ENCODE measurements at regions not wholly inside any gene's neighbourhood (a gene's known extent, or its start where the extent isn't known, plus 50 kb on each side); places are given as distances from the start of the nearest gene placed in this dataset.

DNA sequence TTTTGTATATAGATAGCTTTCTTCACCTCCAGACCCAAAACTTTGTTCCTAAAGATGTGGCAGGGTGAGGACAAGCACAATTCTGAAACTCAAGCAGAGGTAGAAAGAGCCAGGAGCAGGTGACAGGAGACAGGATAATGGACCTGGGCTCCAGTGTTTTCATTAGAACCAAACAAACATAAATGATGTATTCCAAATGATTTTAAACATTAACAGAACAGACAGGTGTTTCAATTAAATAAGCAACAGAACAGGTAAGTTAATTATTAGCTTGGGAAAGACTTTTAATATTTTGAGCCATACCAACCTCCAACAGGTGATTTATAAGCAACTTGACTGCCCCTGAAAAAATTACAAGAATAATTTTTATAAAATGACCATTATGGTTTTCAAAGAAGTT lies 459.4 kb upstream of the LCORL start:
- no peaks in the 10 kb centered on the region for H3K36me3 ChIP-seq (ENCODE audit: insufficient read depth, low read length)
- H2AFZ ChIP-seq (ENCODE audit: low read length, unreplicated experiment): no peak overlapping the region
- H3K27me3 ChIP-seq (ENCODE audit: insufficient read depth, low read length): no peaks in the 10 kb centered on the region
- H3K79me2 ChIP-seq (ENCODE audit: control insufficient read depth, insufficient read depth, low read length, unreplicated experiment): no peaks in the 10 kb centered on the region
- no peak overlapping the region for H3K27ac ChIP-seq (ENCODE audit: low read depth, low read length)
- no peak overlapping the region for H3K4me3 ChIP-seq (ENCODE audit: low read depth, low read length)
- no peaks in the 10 kb centered on the region for H3K4me1 ChIP-seq (ENCODE audit: control insufficient read depth, insufficient read depth, low read length, unreplicated experiment)

DNA sequence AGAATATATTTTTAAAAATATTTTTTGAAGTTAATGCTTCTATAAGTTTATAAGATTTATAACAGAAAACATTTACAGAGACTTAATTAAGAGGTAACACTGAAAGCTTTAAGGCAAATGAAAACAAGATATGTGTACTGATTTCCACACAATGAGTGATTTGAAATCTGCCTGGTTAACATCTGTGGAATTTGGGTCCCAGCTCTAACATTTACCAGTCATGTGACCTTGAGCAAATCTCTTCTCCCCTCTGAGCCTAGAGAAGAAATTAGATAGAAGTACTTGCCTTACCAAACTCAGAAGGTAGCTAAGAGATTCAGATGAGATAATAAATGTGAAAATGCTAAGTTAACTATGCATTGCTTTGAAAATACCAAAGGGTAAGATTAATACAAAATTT lies 458.8 kb upstream of the LCORL start:
- Histone ChIP-seq H3K27ac (ENCODE audit: low read depth, low read length) (no peak overlapping the region), H3K4me3 (ENCODE audit: low read depth, low read length) (no peak overlapping the region), H3K27me3 (ENCODE audit: insufficient read depth, low read length) (no peaks in the 10 kb centered on the region)

DNA sequence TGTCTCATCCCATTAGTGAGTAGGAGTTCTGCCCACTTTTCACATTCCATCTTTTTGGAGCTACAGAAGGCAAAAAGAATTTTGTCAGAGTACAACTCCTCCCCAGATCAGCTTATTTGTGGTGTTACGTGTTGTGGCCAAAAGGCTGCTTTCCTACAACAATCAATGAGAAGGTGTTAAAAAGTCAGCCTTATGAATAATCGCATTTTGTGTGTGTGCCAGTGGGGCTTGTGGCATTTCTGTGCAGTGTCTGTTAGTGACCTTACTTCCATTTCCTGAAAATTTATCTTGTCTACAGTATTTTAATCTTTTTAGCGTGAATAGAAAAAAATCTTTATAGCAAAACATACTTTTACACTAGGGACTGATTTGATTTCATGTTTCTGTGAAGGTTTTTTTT lies 458.3 kb upstream of the LCORL start:
- no peak overlapping the region for H3K27ac ChIP-seq (ENCODE audit: low read depth, low read length)
- H2AFZ ChIP-seq (ENCODE audit: low read length, unreplicated experiment): no peak overlapping the region
- no peaks in the 10 kb centered on the region for H3K79me2 ChIP-seq (ENCODE audit: control insufficient read depth, insufficient read depth, low read length, unreplicated experiment)
- H3K36me3 ChIP-seq (ENCODE audit: insufficient read depth, low read length): no peaks in the 10 kb centered on the region
- no peaks in the 10 kb centered on the region for H3K4me1 ChIP-seq (ENCODE audit: control insufficient read depth, insufficient read depth, low read length, unreplicated experiment)
- no peaks in the 10 kb centered on the region for H3K27me3 ChIP-seq (ENCODE audit: insufficient read depth, low read length)
- H3K4me3 ChIP-seq (ENCODE audit: low read depth, low read length): no peak overlapping the region

More for the DNA sequence above, 458.8 kb upstream of the LCORL start:
- H3K36me3 ChIP-seq (ENCODE audit: insufficient read depth, low read length): no peaks in the 10 kb centered on the region
- no peaks in the 10 kb centered on the region for H3K4me1 ChIP-seq (ENCODE audit: control insufficient read depth, insufficient read depth, low read length, unreplicated experiment)
- H3K79me2 ChIP-seq (ENCODE audit: control insufficient read depth, insufficient read depth, low read length, unreplicated experiment): no peaks in the 10 kb centered on the region
- H2AFZ ChIP-seq (ENCODE audit: low read length, unreplicated experiment): no peak overlapping the region

DNA sequence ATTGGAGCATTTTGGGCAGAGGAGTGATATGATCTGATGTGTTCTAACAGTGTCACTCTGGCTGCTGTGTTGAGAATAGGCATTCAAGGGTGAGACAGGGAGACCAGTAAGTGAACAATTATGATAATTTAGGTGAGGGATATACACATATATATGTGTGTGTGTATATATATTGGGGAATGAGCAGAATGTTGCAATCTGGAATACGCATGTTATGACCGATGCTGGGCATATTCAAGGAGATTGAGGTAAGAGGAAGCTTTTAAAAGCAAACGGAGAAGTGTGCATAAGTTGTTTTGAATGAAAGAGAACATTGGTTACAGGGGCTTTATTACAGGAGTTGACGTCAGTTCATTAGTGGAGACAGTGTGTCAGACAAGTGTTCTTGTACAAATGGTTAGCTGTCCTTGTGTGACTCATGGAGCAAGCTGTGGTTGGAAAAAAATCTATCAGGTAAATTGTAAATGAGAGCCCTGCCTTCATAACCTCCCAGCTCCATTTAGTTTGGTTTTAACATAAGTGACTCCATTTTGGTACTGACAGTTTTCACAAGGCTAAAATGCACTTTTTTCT lies 442.5 kb upstream of the LCORL start:
- H3K27me3 ChIP-seq (ENCODE audit: insufficient read depth, low read length): no peaks in the 10 kb centered on the region
- H3K36me3 ChIP-seq (ENCODE audit: insufficient read depth, low read length): no peaks in the 10 kb centered on the region
- H3K27ac ChIP-seq (ENCODE audit: low read depth, low read length): no peak overlapping the region
- H3K79me2 ChIP-seq (ENCODE audit: control insufficient read depth, insufficient read depth, low read length, unreplicated experiment): no peaks in the 10 kb centered on the region
- H2AFZ ChIP-seq (ENCODE audit: low read length, unreplicated experiment): no peak overlapping the region
- no peaks in the 10 kb centered on the region for H3K4me1 ChIP-seq (ENCODE audit: control insufficient read depth, insufficient read depth, low read length, unreplicated experiment)
- H3K4me3 ChIP-seq (ENCODE audit: low read depth, low read length): no peak overlapping the region

DNA sequence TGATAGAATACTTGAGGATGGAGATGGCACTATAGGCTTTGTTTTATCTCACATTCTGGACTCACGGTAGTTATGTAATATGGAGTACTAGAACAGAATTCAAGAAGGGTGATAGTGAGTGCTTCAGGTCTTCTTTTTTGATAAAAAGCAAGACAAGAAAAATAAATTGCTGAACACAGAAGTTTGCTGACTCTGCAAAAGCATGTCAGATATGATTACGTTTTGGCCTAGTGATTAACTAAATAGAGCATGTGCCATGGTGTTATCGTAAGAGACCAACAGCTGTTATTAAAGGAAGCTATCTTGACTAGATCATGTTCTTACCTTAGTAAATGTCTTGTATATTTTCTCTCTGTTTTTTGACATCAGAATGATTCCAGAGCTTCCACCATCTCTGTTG lies 436.9 kb upstream of the LCORL start:
- no peak overlapping the region for H3K27ac ChIP-seq (ENCODE audit: low read depth, low read length)
- no peaks in the 10 kb centered on the region for H3K36me3 ChIP-seq (ENCODE audit: insufficient read depth, low read length)
- H3K4me3 ChIP-seq (ENCODE audit: low read depth, low read length): no peak overlapping the region
- H2AFZ ChIP-seq (ENCODE audit: low read length, unreplicated experiment): no peak overlapping the region
- H3K79me2 ChIP-seq (ENCODE audit: control insufficient read depth, insufficient read depth, low read length, unreplicated experiment): no peaks in the 10 kb centered on the region
- H3K27me3 ChIP-seq (ENCODE audit: insufficient read depth, low read length): no peaks in the 10 kb centered on the region
- H3K4me1 ChIP-seq (ENCODE audit: control insufficient read depth, insufficient read depth, low read length, unreplicated experiment): no peaks in the 10 kb centered on the region

DNA sequence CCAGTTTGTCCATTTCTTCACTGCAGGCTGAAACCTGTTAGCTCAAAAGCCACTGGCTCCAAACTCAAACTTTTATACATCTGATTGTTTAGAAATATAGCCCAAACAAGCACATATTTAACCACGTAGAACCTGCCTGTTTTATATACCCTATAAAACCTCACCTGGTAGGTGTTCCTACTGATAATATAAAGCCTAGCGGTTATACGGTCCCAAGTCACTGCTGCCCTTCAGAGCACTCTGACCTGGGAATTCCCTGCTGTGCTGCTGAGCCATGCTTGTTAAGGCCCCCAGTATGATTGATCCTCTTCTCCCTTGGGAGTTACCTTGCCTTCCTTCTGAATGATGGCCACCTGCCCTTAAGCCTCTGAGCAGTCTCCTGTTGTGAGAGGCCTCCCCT lies 432.8 kb upstream of the LCORL start:
- H3K27ac ChIP-seq (ENCODE audit: low read depth, low read length): no peak overlapping the region
- H3K79me2 ChIP-seq (ENCODE audit: control insufficient read depth, insufficient read depth, low read length, unreplicated experiment): no peaks in the 10 kb centered on the region
- H3K4me1 ChIP-seq (ENCODE audit: control insufficient read depth, insufficient read depth, low read length, unreplicated experiment): no peaks in the 10 kb centered on the region
- no peaks in the 10 kb centered on the region for H3K27me3 ChIP-seq (ENCODE audit: insufficient read depth, low read length)
- H3K36me3 ChIP-seq (ENCODE audit: insufficient read depth, low read length): no peaks in the 10 kb centered on the region
- H2AFZ ChIP-seq (ENCODE audit: low read length, unreplicated experiment): no peak overlapping the region
- no peak overlapping the region for H3K4me3 ChIP-seq (ENCODE audit: low read depth, low read length)

DNA sequence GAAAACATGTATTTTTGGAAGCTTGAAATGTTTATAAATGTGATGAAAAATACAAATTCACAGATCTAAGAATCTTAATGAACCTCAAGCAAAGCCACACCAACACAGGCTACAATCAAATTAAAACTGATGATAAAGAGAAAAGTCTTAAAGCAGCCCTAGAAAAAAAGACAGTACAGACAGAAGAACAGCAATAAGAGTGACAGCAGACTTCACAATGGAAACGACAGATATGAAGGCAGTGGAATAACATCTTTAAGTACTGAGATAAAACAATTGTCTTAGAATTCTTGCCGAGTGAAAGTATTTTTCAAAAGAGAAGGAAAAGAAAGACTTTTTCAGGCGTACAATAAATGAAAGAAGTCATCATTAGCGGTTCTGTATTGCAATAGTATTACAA lies 423.6 kb upstream of the LCORL start:
- no peak overlapping the region for H3K27ac ChIP-seq (ENCODE audit: low read depth, low read length)
- H3K36me3 ChIP-seq (ENCODE audit: insufficient read depth, low read length): no peaks in the 10 kb centered on the region
- no peaks in the 10 kb centered on the region for H3K4me1 ChIP-seq (ENCODE audit: control insufficient read depth, insufficient read depth, low read length, unreplicated experiment)
- H2AFZ ChIP-seq (ENCODE audit: low read length, unreplicated experiment): no peak overlapping the region
- no peaks in the 10 kb centered on the region for H3K79me2 ChIP-seq (ENCODE audit: control insufficient read depth, insufficient read depth, low read length, unreplicated experiment)
- H3K4me3 ChIP-seq (ENCODE audit: low read depth, low read length): no peak overlapping the region
- H3K27me3 ChIP-seq (ENCODE audit: insufficient read depth, low read length): no peaks in the 10 kb centered on the region

DNA sequence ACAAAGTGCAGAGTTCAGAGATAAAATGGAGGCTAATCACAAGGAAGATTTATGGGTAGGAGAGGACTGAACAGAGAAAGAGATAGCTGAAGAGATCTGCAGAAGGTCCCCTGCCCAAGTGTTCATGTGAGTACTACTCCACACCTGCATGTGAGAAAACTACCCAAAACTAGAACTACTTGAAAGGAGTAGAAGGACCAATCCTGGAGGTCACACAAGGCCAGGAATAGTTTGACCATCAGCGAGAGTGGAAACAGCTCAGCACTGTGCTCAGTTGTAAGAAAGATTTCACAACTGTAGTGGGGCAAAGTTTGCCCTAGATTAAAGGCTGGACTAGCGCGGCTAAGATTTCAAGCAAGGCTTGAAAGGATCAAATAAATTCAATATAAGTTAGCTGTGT lies 422.7 kb upstream of the LCORL start:
- Histone ChIP-seq H3K27me3 (ENCODE audit: insufficient read depth, low read length) (no peaks in the 10 kb centered on the region), H3K4me3 (ENCODE audit: low read depth, low read length) (no peak overlapping the region)

DNA sequence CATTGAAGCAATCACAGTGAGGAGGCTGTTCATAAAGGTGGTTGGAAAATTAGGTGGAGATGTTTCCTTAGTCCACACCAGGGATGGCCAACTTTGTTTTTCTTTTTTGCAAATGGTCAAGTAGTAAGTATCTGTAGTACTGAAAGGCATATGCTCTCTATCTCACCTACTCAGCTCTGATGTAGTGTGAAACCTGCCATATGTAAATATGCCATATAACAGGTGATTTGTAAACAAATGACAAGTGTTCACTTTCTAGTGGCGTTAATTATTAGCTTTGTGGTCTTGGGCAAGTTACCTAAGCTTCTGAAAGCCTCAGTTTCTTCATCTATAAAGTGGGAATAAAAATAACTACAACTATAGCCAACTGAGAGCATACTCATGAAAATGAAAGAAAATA lies 421.4 kb upstream of the LCORL start:
- H3K4me3 ChIP-seq (ENCODE audit: low read depth, low read length): no peak overlapping the region
- H3K79me2 ChIP-seq (ENCODE audit: control insufficient read depth, insufficient read depth, low read length, unreplicated experiment): no peaks in the 10 kb centered on the region
- no peak overlapping the region for H2AFZ ChIP-seq (ENCODE audit: low read length, unreplicated experiment)
- H3K27me3 ChIP-seq (ENCODE audit: insufficient read depth, low read length): no peaks in the 10 kb centered on the region
- H3K4me1 ChIP-seq (ENCODE audit: control insufficient read depth, insufficient read depth, low read length, unreplicated experiment): no peaks in the 10 kb centered on the region
- H3K36me3 ChIP-seq (ENCODE audit: insufficient read depth, low read length): no peaks in the 10 kb centered on the region
- H3K27ac ChIP-seq (ENCODE audit: low read depth, low read length): no peak overlapping the region

More for the DNA sequence above, 422.7 kb upstream of the LCORL start:
- H3K79me2 ChIP-seq (ENCODE audit: control insufficient read depth, insufficient read depth, low read length, unreplicated experiment): no peaks in the 10 kb centered on the region
- H3K36me3 ChIP-seq (ENCODE audit: insufficient read depth, low read length): no peaks in the 10 kb centered on the region
- no peaks in the 10 kb centered on the region for H3K4me1 ChIP-seq (ENCODE audit: control insufficient read depth, insufficient read depth, low read length, unreplicated experiment)
- no peak overlapping the region for H2AFZ ChIP-seq (ENCODE audit: low read length, unreplicated experiment)
- H3K27ac ChIP-seq (ENCODE audit: low read depth, low read length): no peak overlapping the region

DNA sequence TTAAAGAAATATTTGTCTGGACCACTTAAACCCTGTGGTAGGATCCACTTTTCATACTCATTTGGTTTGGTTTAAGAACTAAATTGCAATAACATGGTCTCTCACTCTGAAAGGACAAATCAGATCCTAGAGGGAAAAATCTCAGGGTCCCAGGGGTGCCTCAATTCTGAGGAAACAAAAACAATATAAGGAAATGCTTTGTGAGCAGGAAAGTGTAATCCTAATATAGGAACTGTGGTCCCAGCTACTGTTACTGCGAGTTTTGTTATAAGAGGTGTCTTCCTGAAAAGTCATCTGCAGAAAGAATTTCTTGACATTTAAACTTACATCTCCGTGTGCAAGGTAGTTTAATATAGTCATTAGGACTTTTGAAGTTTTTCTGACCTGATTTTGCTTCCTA lies 420.1 kb upstream of the LCORL start:
- H3K79me2 ChIP-seq (ENCODE audit: control insufficient read depth, insufficient read depth, low read length, unreplicated experiment): no peaks in the 10 kb centered on the region
- no peak overlapping the region for H3K4me3 ChIP-seq (ENCODE audit: low read depth, low read length)
- no peaks in the 10 kb centered on the region for H3K4me1 ChIP-seq (ENCODE audit: control insufficient read depth, insufficient read depth, low read length, unreplicated experiment)
- H3K27ac ChIP-seq (ENCODE audit: low read depth, low read length): no peak overlapping the region
- H3K36me3 ChIP-seq (ENCODE audit: insufficient read depth, low read length): no peaks in the 10 kb centered on the region
- no peaks in the 10 kb centered on the region for H3K27me3 ChIP-seq (ENCODE audit: insufficient read depth, low read length)
- H2AFZ ChIP-seq (ENCODE audit: low read length, unreplicated experiment): no peak overlapping the region

DNA sequence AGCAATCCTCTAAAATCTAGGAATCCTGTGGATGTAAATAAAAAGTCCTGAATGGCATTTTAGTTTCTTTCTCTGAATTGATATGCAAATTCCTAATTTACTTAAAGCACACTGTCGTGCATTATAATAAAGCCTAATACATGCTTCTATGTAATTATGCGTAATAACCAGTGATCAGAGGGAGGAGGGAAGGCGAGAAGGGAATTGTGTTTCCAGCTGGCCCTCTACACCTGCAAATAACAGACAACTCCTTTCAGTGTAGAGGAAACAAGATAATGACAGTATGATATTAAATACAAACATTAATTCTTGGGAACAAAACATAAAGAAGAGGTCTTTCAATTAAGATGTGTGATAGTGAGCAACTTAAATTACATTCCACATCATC lies 419.6 kb upstream of the LCORL start:
- H3K4me3 ChIP-seq (ENCODE audit: low read depth, low read length): no peak overlapping the region
- no peaks in the 10 kb centered on the region for H3K4me1 ChIP-seq (ENCODE audit: control insufficient read depth, insufficient read depth, low read length, unreplicated experiment)
- no peaks in the 10 kb centered on the region for H3K36me3 ChIP-seq (ENCODE audit: insufficient read depth, low read length)
- no peak overlapping the region for H2AFZ ChIP-seq (ENCODE audit: low read length, unreplicated experiment)
- H3K79me2 ChIP-seq (ENCODE audit: control insufficient read depth, insufficient read depth, low read length, unreplicated experiment): no peaks in the 10 kb centered on the region
- no peak overlapping the region for H3K27ac ChIP-seq (ENCODE audit: low read depth, low read length)
- no peaks in the 10 kb centered on the region for H3K27me3 ChIP-seq (ENCODE audit: insufficient read depth, low read length)

Data from ACC112 (cell line).